ENCODE measurements at regions not wholly inside any gene's neighbourhood (a gene's known extent, or its start where the extent isn't known, plus 50 kb on each side); places are given as distances from the start of the nearest gene placed in this dataset.

DNA sequence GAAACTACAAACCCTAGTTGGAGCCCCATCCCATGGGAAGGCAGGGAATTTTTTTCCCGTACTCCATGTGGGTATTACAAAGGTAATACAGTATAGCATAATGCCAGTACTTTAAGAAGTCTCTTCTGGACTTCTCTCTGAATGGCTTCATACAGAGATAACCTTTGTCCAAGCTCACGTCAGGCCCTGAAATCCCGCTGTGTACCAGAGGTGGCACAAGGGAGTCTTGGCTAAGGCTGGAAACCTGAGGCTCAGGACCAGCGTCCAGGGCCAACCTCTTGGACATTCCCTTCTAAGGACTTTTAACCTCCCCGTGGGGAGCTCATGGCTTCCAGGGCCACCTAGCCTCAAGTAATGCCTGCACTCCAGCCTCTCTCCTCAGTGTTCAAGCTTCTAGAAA lies 338.9 kb upstream of the FAM241A start:
- no peak for TF ChIP-seq CTCF (IDR thresholded peaks at IDR 0.05; ENCODE audit: extremely low read depth in 1 of 2, insufficient read depth in 1 of 2, low read depth in 1 of 2, low read length in 2 of 2)
- TF ChIP-seq POLR2AphosphoS5 (IDR thresholded peaks at IDR 0.05; ENCODE audit: insufficient read depth, low read depth, low read length) = no peak
- no peak for TF ChIP-seq POLR2A (IDR thresholded peaks at IDR 0.05; ENCODE audit: low read depth, low read length)
- no peak for TF ChIP-seq EZH2 (IDR thresholded peaks at IDR 0.05; ENCODE audit: borderline replicate concordance, low read depth, low read length, severe bottlenecking)
- TF ChIP-seq, protein P1, sequence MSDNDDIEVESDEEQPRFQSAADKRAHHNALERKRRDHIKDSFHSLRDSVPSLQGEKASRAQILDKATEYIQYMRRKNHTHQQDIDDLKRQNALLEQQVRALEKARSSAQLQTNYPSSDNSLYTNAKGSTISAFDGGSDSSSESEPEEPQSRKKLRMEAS (IDR thresholded peaks at IDR 0.05; ENCODE audit: insufficient read depth, insufficient read length) = no peak
- TF ChIP-seq MYC (IDR thresholded peaks at IDR 0.05; ENCODE audit: low read depth, low read length) = no peak
- no peak for TF ChIP-seq JUN (IDR thresholded peaks at IDR 0.05; ENCODE audit: borderline replicate concordance, insufficient read depth, insufficient read length, low read depth)

Measured in endothelial cell of umbilical vein (primary cell).